ENCODE measurements at regions not wholly inside any gene's neighbourhood (a gene's known extent, or its start where the extent isn't known, plus 50 kb on each side); places are given as distances from the start of the nearest gene placed in this dataset.

- TF ChIP-seq CTCF (conservative IDR thresholded peaks at IDR 0.05; ENCODE audit: low read depth, low read length) = no peak
- no peak overlapping the region for H3K4me3 ChIP-seq (ENCODE audit: low read depth, low read length)
- no peak for DNase-seq (ENCODE audit: low read depth)
These were observed 1241.5 kb downstream of the BRD1 start for GRCh38 chr22:48585916-48586798.

- no peak for TF ChIP-seq CTCF (conservative IDR thresholded peaks at IDR 0.05; ENCODE audit: low read depth, low read length)
- DNase-seq (ENCODE audit: low read depth) = no peak
- no peak overlapping the region for H3K4me3 ChIP-seq (ENCODE audit: low read depth, low read length)
These were observed 1243.5 kb downstream of the BRD1 start for GRCh38 chr22:48584170-48584569.

- H3K4me3 ChIP-seq (ENCODE audit: low read depth, low read length) = no peak overlapping the region
- DNase-seq (ENCODE audit: low read depth) = no peak
- TF ChIP-seq CTCF (conservative IDR thresholded peaks at IDR 0.05; ENCODE audit: low read depth, low read length) = no peak
These were observed 1245.7 kb downstream of the BRD1 start for GRCh38 chr22:48581796-48582469.

GRCh38 chr22:48581205-48581766 lies 1246.4 kb downstream of the BRD1 start:
- H3K4me3 ChIP-seq (ENCODE audit: low read depth, low read length) = no peak overlapping the region
- DNase-seq (ENCODE audit: low read depth) = no peak
- no peak for TF ChIP-seq CTCF (conservative IDR thresholded peaks at IDR 0.05; ENCODE audit: low read depth, low read length)

GRCh38 chr22:48580481-48580970 lies 1247.1 kb downstream of the BRD1 start:
- TF ChIP-seq CTCF (conservative IDR thresholded peaks at IDR 0.05; ENCODE audit: low read depth, low read length) = no peak
- no peak for DNase-seq (ENCODE audit: low read depth)
- no peak overlapping the region for H3K4me3 ChIP-seq (ENCODE audit: low read depth, low read length)

- H3K4me3 ChIP-seq (ENCODE audit: low read depth, low read length) = no peak overlapping the region
- DNase-seq (ENCODE audit: low read depth) = no peak
- no peak for TF ChIP-seq CTCF (conservative IDR thresholded peaks at IDR 0.05; ENCODE audit: low read depth, low read length)
These were observed 1247.8 kb downstream of the BRD1 start for GRCh38 chr22:48579928-48580309.
